ENCODE measurements at regions not wholly inside any gene's neighbourhood (a gene's known extent, or its start where the extent isn't known, plus 50 kb on each side); places are given as distances from the start of the nearest gene placed in this dataset.
"Not testable (repeated sequence)": the region's sequence is repeated elsewhere in the genome, so short reads cannot be mapped to it uniquely, and the experiment has no call there.

GRCh38 chr21:9823197-9824157 is 697.9 kb upstream of the TPTE start:
- WGBS (ENCODE audit: extremely low coverage, insufficient coverage, low lambda C conversion rate) = no CpG with 5 or more reads among the region's 65 CpGs
- not testable (repeated sequence) for H2AK5ac ChIP-seq (ENCODE audit: low read length); H4K5ac ChIP-seq (ENCODE audit: low read length); H3K9ac ChIP-seq (ENCODE audit: low read length); DNase-seq; H3K27me3 ChIP-seq (ENCODE audit: insufficient read depth, low read length, poor library complexity); H3K56ac ChIP-seq (ENCODE audit: low read length); H3K23ac ChIP-seq (ENCODE audit: low read length); H3K36me3 ChIP-seq (ENCODE audit: control insufficient read depth, insufficient read depth, low read length); H3K79me2 ChIP-seq (ENCODE audit: control insufficient read depth, insufficient read depth, low read length); H3K4me2 ChIP-seq (ENCODE audit: low read length); H2BK15ac ChIP-seq (replicated peaks; ENCODE audit: low read depth); H3K79me1 ChIP-seq (ENCODE audit: low read length); H3K4me1 ChIP-seq (ENCODE audit: control insufficient read depth, low read depth, low read length); H2BK120ac ChIP-seq (ENCODE audit: low read depth, low read length); H3K4me3 ChIP-seq (ENCODE audit: low read length); H3K27ac ChIP-seq (ENCODE audit: low read depth, low read length); H2BK5ac ChIP-seq (ENCODE audit: low read length); H3K18ac ChIP-seq (ENCODE audit: low read length); H4K8ac ChIP-seq (ENCODE audit: low read depth, low read length); H3K4ac ChIP-seq (ENCODE audit: low read depth, low read length)

- H3K27me3 ChIP-seq (ENCODE audit: insufficient read depth, low read length, poor library complexity); H2AK5ac ChIP-seq (ENCODE audit: low read length); H3K23ac ChIP-seq (ENCODE audit: low read length); H3K4me1 ChIP-seq (ENCODE audit: control insufficient read depth, low read depth, low read length); H3K56ac ChIP-seq (ENCODE audit: low read length); H3K27ac ChIP-seq (ENCODE audit: low read depth, low read length); H2BK120ac ChIP-seq (ENCODE audit: low read depth, low read length); H2BK15ac ChIP-seq (replicated peaks; ENCODE audit: low read depth); H3K4me3 ChIP-seq (ENCODE audit: low read length); H2BK5ac ChIP-seq (ENCODE audit: low read length); H3K79me2 ChIP-seq (ENCODE audit: control insufficient read depth, insufficient read depth, low read length); H4K8ac ChIP-seq (ENCODE audit: low read depth, low read length); H3K36me3 ChIP-seq (ENCODE audit: control insufficient read depth, insufficient read depth, low read length); H3K9ac ChIP-seq (ENCODE audit: low read length); H3K18ac ChIP-seq (ENCODE audit: low read length); H3K4me2 ChIP-seq (ENCODE audit: low read length); H3K79me1 ChIP-seq (ENCODE audit: low read length); H4K5ac ChIP-seq (ENCODE audit: low read length); H3K4ac ChIP-seq (ENCODE audit: low read depth, low read length); DNase-seq: not testable (repeated sequence)
- no CpG with 5 or more reads among the region's 32 CpGs for WGBS (ENCODE audit: extremely low coverage, insufficient coverage, low lambda C conversion rate)
Measured at GRCh38 chr21:9830801-9831200, 690.6 kb upstream of the TPTE start.

- not testable (repeated sequence) for H3K79me1 ChIP-seq (ENCODE audit: low read length); H3K4ac ChIP-seq (ENCODE audit: low read depth, low read length); H3K27me3 ChIP-seq (ENCODE audit: insufficient read depth, low read length, poor library complexity); H2BK5ac ChIP-seq (ENCODE audit: low read length); H4K8ac ChIP-seq (ENCODE audit: low read depth, low read length); DNase-seq; H3K18ac ChIP-seq (ENCODE audit: low read length); H3K27ac ChIP-seq (ENCODE audit: low read depth, low read length); H3K79me2 ChIP-seq (ENCODE audit: control insufficient read depth, insufficient read depth, low read length); H3K4me3 ChIP-seq (ENCODE audit: low read length); H3K56ac ChIP-seq (ENCODE audit: low read length); H2BK120ac ChIP-seq (ENCODE audit: low read depth, low read length); H2BK15ac ChIP-seq (replicated peaks; ENCODE audit: low read depth); H3K4me2 ChIP-seq (ENCODE audit: low read length); H3K9ac ChIP-seq (ENCODE audit: low read length); H4K5ac ChIP-seq (ENCODE audit: low read length); H3K23ac ChIP-seq (ENCODE audit: low read length); H3K4me1 ChIP-seq (ENCODE audit: control insufficient read depth, low read depth, low read length); H3K36me3 ChIP-seq (ENCODE audit: control insufficient read depth, insufficient read depth, low read length); H2AK5ac ChIP-seq (ENCODE audit: low read length)
- WGBS (ENCODE audit: extremely low coverage, insufficient coverage, low lambda C conversion rate) = no CpG with 5 or more reads among the region's 18 CpGs
Measured at GRCh38 chr21:9832751-9833150, 688.6 kb upstream of the TPTE start.

- H2BK120ac ChIP-seq (ENCODE audit: low read depth, low read length); H3K79me1 ChIP-seq (ENCODE audit: low read length); H3K36me3 ChIP-seq (ENCODE audit: control insufficient read depth, insufficient read depth, low read length); H3K4me2 ChIP-seq (ENCODE audit: low read length); H3K79me2 ChIP-seq (ENCODE audit: control insufficient read depth, insufficient read depth, low read length); H4K8ac ChIP-seq (ENCODE audit: low read depth, low read length); H3K23ac ChIP-seq (ENCODE audit: low read length); H3K56ac ChIP-seq (ENCODE audit: low read length); H3K9ac ChIP-seq (ENCODE audit: low read length); DNase-seq; H3K27ac ChIP-seq (ENCODE audit: low read depth, low read length); H3K4me1 ChIP-seq (ENCODE audit: control insufficient read depth, low read depth, low read length); H3K4ac ChIP-seq (ENCODE audit: low read depth, low read length); H2BK15ac ChIP-seq (replicated peaks; ENCODE audit: low read depth); H3K4me3 ChIP-seq (ENCODE audit: low read length); H2BK5ac ChIP-seq (ENCODE audit: low read length); H3K18ac ChIP-seq (ENCODE audit: low read length); H4K5ac ChIP-seq (ENCODE audit: low read length); H3K27me3 ChIP-seq (ENCODE audit: insufficient read depth, low read length, poor library complexity); H2AK5ac ChIP-seq (ENCODE audit: low read length): not testable (repeated sequence)
- WGBS (ENCODE audit: extremely low coverage, insufficient coverage, low lambda C conversion rate) = no CpG with 5 or more reads among the region's 33 CpGs
Measured at GRCh38 chr21:9836547-9836946, 684.8 kb upstream of the TPTE start.

GRCh38 chr21:9837001-9837400 is 684.4 kb upstream of the TPTE start:
- H3K18ac ChIP-seq (ENCODE audit: low read length); H2BK5ac ChIP-seq (ENCODE audit: low read length); H3K4ac ChIP-seq (ENCODE audit: low read depth, low read length); H3K9ac ChIP-seq (ENCODE audit: low read length); H3K23ac ChIP-seq (ENCODE audit: low read length); H3K79me2 ChIP-seq (ENCODE audit: control insufficient read depth, insufficient read depth, low read length); H2BK120ac ChIP-seq (ENCODE audit: low read depth, low read length); H2AK5ac ChIP-seq (ENCODE audit: low read length); H3K56ac ChIP-seq (ENCODE audit: low read length); H3K4me1 ChIP-seq (ENCODE audit: control insufficient read depth, low read depth, low read length); H4K5ac ChIP-seq (ENCODE audit: low read length); H3K27me3 ChIP-seq (ENCODE audit: insufficient read depth, low read length, poor library complexity); H2BK15ac ChIP-seq (replicated peaks; ENCODE audit: low read depth); DNase-seq; H3K79me1 ChIP-seq (ENCODE audit: low read length); H4K8ac ChIP-seq (ENCODE audit: low read depth, low read length); H3K27ac ChIP-seq (ENCODE audit: low read depth, low read length); H3K4me3 ChIP-seq (ENCODE audit: low read length); H3K4me2 ChIP-seq (ENCODE audit: low read length); H3K36me3 ChIP-seq (ENCODE audit: control insufficient read depth, insufficient read depth, low read length): not testable (repeated sequence)
- WGBS (ENCODE audit: extremely low coverage, insufficient coverage, low lambda C conversion rate) = no CpG with 5 or more reads among the region's 18 CpGs

GRCh38 chr21:9837526-9837925 is 683.9 kb upstream of the TPTE start:
- not testable (repeated sequence) for H3K18ac ChIP-seq (ENCODE audit: low read length); H4K8ac ChIP-seq (ENCODE audit: low read depth, low read length); H3K4me3 ChIP-seq (ENCODE audit: low read length); H3K23ac ChIP-seq (ENCODE audit: low read length); H3K4ac ChIP-seq (ENCODE audit: low read depth, low read length); H3K4me2 ChIP-seq (ENCODE audit: low read length); H3K36me3 ChIP-seq (ENCODE audit: control insufficient read depth, insufficient read depth, low read length); H3K4me1 ChIP-seq (ENCODE audit: control insufficient read depth, low read depth, low read length); H3K9ac ChIP-seq (ENCODE audit: low read length); H2BK120ac ChIP-seq (ENCODE audit: low read depth, low read length); H3K27ac ChIP-seq (ENCODE audit: low read depth, low read length); H2BK5ac ChIP-seq (ENCODE audit: low read length); H3K79me2 ChIP-seq (ENCODE audit: control insufficient read depth, insufficient read depth, low read length); H2AK5ac ChIP-seq (ENCODE audit: low read length); H3K56ac ChIP-seq (ENCODE audit: low read length); H4K5ac ChIP-seq (ENCODE audit: low read length); H2BK15ac ChIP-seq (replicated peaks; ENCODE audit: low read depth); H3K27me3 ChIP-seq (ENCODE audit: insufficient read depth, low read length, poor library complexity); H3K79me1 ChIP-seq (ENCODE audit: low read length); DNase-seq
- WGBS (ENCODE audit: extremely low coverage, insufficient coverage, low lambda C conversion rate) = no CpG with 5 or more reads among the region's 21 CpGs
